ENCODE measurements at regions not wholly inside any gene's neighbourhood (a gene's known extent, or its start where the extent isn't known, plus 50 kb on each side); places are given as distances from the start of the nearest gene placed in this dataset.

DNA sequence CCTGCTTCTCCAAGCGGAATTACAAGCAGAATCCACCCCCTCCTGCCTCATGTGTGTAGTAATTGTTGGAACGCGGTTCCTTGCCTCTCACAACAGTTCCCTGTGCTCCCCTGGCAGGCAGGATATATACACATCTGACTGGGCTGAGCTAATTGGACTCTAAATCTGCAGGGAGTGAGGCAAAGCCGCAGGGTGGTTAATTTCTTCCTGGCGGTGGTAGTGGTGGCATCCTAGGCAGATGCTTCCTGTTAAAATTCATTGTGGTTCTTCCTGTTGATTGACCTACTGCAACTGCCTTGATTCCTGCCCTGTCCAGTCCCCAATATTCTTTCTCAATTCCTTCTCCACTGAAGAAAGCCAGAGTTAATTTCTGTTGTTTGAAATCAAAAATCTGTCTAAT, 202.9 kb upstream of the PROK2 start:
- BruUV-seq (replicated peaks): no TSS peak
- DNase-seq (no peak), ATAC-seq (ENCODE audit: low read depth) (no peak)

More for the DNA sequence above, 202.9 kb upstream of the PROK2 start:
- Histone ChIP-seq H3K14ac (replicated peaks; ENCODE audit: low read depth, low read length) (no peak overlapping the region), H4K20me1 (ENCODE audit: insufficient read depth, low read length) (no peaks in the 10 kb centered on the region), H2BK15ac (ENCODE audit: low read depth, low read length) (no peak overlapping the region), H3K4me2 (ENCODE audit: low read depth, low read length) (no peak overlapping the region), H2AK9ac (replicated peaks; ENCODE audit: low read depth, low read length, poor library complexity) (no peak overlapping the region), H3K27ac (ENCODE audit: insufficient read depth, low read length) (no peak overlapping the region), H2AK5ac (ENCODE audit: low read depth, low read length) (no peak overlapping the region), H3K36me3 (ENCODE audit: control insufficient read depth, insufficient read depth, low read length) (no peaks in the 10 kb centered on the region), H3K4me1 (ENCODE audit: control insufficient read depth, insufficient read depth, low read length) (peaks cover under 1% of the 10 kb centered on the region; the same call in 1 of the 2 replicates), H3K4ac (ENCODE audit: low read depth, low read length) (no peak overlapping the region), H4K91ac (ENCODE audit: insufficient read depth, low read depth, low read length) (no peak overlapping the region), H3K23ac (ENCODE audit: low read depth, low read length) (no peak overlapping the region), H3K27me3 (ENCODE audit: control insufficient read depth, insufficient read depth, low read length) (no peaks in the 10 kb centered on the region), H2BK120ac (ENCODE audit: low read depth, low read length) (no peak overlapping the region), H3K4me3 (ENCODE audit: insufficient read depth, low read depth, low read length) (no peak overlapping the region), H2BK5ac (ENCODE audit: low read depth, low read length, poor library complexity, severe bottlenecking) (no peak overlapping the region), H3K9me1 (ENCODE audit: insufficient read depth, low read length) (peaks cover 2% of the 10 kb centered on the region; the same call in 1 of the 2 replicates), H3K9me3 (ENCODE audit: control insufficient read depth, insufficient read depth, low read length) (no peaks in the 10 kb centered on the region), H4K5ac (ENCODE audit: low read depth, low read length) (no peak overlapping the region), H3K79me1 (ENCODE audit: low read depth in 1 of 2, low read length in 2 of 2) (no peaks in the 10 kb centered on the region), H2AFZ (replicated peaks; ENCODE audit: low read length, poor library complexity) (no peak overlapping the region), H3K18ac (ENCODE audit: low read depth, low read length) (no peak overlapping the region), H3K56ac (ENCODE audit: extremely low read depth, insufficient read depth, low read length) (no peak overlapping the region), H3K9ac (ENCODE audit: low read depth, low read length) (no peak overlapping the region), H4K8ac (ENCODE audit: low read depth in 2 of 2, low read length in 2 of 2) (no peak overlapping the region), H2BK20ac (ENCODE audit: low read depth, low read length) (no peak overlapping the region)
- in situ Hi-C loops (cut with MboI; ENCODE audit: low sequenced_read_pairs) (no loop called here), intact Hi-C loops (cut with micrococcal nuclease) (no loop called here), dilution Hi-C loops (cut with HindIII; ENCODE audit: low sequenced_read_pairs, unreplicated experiment) (no loop called here)
- TF ChIP-seq BHLHE40 (IDR thresholded peaks at IDR 0.05; ENCODE audit: low read depth, low read length): no peak
- no peak for TF ChIP-seq MAFK (IDR thresholded peaks at IDR 0.05; ENCODE audit: low read depth, low read length)
- TF ChIP-seq MAZ (IDR thresholded peaks at IDR 0.05; ENCODE audit: borderline replicate concordance, low read depth, low read length): no peak
- no peak for TF ChIP-seq NFE2L2 (IDR thresholded peaks at IDR 0.05; ENCODE audit: low read depth, low read length)
- TF ChIP-seq RAD21 (IDR thresholded peaks at IDR 0.05; ENCODE audit: low read length): no peak
- no peak for TF ChIP-seq MXI1 (IDR thresholded peaks at IDR 0.05; ENCODE audit: borderline replicate concordance, low read depth, low read length)
- WGBS, 2 experiments (ENCODE audit: extremely low coverage in 2 of 2, insufficient read length in 1 of 2): no CpG with 5 or more reads among the region's 5 CpGs
- POLR2A ChIA-PET (ENCODE audit: unreplicated experiment): no interaction called here
- CTCF ChIA-PET: interaction anchor here (0.8 kb wide), 1 partner anchor 51 kb away, joined by 5 read pairs; no protein-coding TSS in a partner anchor

All from IMR-90 (cell line).